IPS-NIHi7 (cell line): ENCODE measurements at regions not wholly inside any gene's neighbourhood (a gene's known extent, or its start where the extent isn't known, plus 50 kb on each side); places are given as distances from the start of the nearest gene placed in this dataset.

Source experiments
- DNase-seq: peaks from one replicate; pipeline ENCODE4 v3.0.0; 2012; ENCODE audit warnings: mixed read lengths; ENCODE audit errors: extremely low spot score

DNA sequence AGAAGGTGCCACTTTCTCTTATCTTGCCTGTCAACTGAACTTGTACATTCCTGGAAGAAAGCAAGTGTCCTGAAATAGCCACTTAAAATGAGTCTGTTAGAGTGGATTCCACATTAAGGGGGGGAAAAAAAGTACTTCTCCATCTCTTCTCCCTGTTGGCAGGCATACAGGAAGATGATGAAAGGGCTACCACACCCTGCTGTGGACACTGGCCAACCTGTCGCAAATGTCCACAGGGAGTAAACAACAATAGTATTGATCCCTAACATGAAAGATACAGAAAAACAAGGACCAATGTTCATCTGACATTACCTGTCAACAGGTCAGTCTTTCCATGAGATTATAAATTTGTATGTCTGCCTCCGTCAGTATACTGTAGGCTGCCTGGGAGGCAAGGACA is 265.1 kb upstream of the MAP3K1 start:
- DNase-seq: no peak

DNA sequence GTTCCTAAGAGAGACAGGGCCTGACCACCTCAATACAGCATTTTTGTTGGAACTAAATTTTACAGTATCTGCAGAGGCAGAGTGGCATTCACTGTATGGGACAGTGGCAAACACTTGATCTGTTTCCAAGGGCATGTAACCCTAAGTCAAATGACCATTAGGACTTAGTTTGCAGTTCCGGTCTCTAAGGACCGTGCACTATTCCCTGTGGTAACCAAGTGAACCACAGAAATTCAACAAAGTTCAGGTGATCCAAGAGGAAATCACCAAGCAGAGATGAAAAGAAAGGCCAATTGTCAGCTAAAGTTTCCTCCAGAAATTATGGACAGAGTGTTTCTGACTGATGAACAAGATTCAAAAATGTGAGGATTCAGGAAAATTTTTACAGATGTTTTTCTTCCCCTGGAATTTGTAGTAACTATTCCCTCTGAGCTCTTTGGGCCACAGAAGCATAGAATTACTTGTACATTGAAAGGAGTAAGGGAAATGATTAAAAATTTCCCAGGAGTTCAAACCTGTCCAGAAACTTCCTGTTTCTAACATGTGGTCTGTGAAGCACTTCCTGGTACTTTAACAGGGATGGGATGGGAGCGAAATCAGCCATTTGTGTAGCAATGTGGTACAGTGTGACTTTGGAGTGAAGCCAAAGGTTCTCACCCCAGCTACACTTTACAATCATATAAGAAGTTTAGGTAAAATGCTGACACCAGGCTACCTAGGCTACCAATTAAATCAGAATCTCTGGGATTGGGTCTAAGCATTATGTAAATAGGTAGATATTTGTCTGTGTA is 266.1 kb upstream of the MAP3K1 start:
- no peak for DNase-seq

DNA sequence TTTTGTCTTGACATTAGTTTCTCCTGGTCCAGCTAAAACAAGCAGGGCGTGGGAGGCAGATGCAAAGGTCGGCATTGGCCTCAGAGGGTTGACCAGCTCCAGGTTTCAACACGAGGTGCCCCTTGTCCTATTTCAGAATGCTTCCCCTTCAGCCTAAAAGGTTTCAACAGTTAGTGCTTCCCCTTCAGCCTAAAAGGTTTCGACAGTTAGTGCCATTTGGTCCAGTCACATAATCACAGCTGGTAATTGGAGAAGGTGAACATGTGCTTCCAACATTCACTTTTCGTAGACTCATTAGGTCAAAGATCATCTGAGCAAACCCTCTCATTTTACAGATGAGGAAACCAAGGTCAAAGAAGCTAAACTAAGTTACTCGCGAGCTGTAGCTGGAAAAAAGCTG is 270.3 kb upstream of the MAP3K1 start:
- DNase-seq: no peak

DNA sequence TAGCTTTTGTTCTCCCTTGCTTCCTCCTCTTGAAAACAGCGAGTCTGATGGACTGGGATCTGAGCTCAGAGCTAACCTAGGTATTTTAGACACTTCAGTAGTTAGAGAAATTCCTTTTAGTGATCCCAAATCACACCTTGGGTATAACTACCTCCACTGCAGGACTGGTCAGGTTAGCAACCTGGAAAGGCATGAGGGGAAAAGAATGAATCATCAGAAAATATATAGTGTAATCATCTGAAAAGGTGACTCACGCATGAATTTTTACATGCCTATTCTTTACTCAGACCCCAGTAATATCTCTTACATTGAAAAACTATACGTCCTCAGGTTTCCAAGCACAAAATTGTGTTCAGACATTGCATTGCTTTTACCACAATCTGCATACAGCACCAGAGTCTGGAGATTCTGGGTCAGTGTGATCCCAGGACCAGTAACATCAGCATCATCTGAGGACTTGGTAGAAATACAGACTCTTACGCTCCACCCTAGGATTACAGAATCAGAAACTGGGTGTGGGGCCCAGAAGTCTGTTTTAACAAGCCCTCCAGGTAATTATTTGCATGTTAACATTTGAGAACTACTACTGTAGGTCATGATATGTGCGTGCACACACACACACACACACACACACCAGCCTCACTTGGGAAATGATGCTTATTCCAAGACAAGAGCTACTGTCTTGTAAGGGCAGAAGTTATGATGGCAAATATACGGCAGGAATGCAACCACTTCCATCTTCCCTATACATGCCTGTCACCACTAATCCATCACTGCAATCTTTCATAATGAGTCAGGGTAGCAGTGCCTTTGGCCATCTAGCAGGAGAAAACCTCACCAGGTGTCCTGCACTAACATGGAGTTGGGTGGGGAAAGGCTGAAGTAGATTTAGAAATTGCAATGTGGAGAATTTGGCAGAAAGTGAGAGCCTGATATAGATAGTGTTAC is 271.6 kb upstream of the MAP3K1 start:
- DNase-seq: no peak

DNA sequence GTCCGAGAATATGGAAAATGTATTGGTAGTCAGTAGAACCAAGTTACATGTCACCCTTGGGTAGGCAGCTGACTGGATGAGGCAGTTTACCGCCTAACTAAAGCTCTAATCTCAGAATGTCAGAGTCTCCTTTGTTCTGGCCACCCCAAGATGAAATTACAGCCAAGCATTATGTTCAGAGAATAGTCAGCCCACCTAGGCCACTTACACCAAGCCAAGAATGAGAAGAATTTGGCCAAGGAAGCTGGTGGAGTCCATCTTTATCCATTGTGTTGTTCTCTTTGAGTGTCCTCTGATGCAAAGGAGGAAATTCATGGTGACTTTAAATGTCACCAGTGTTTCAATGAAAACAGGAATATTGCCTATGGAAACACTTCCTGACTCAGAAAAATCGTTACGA is 275.1 kb upstream of the MAP3K1 start:
- no peak for DNase-seq

DNA sequence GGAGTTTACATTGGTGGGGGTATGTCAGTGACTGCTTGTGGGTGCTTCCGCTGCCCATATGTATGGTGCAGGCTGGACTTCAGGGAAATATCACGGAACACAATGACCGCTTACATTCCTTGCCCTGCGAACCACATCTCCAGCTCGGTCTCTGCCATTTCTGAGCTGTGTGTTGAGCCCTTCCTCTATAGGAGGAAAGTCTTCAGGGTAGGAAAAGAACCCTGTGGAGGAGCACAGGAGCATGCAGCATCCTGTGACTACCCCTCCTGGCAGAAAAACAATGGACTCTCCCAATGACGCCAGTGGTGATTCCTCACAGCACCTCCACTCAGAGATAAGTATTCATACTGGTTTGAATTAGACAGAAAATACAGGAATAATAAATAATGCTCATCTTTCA is 276.8 kb upstream of the MAP3K1 start:
- no peak for DNase-seq

DNA sequence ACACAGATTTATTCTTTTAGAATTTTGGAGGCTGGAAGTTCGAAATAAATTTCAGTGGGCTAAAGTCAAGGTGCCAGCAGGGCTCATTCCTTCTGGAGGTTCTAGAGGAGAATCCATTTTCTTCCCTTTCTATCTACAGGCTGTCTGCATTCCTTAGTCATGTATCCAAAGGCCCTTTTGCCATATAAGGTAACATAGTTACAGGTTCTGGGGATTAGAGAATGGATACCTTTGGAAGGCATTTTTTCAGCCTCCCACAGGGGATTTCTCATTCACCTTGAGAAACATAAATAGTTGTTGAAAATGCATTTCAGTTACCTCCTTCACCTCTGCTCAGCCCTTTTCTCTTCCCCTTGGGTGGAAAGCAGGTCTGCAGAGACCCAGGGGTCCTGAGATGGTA is 280.0 kb upstream of the MAP3K1 start:
- DNase-seq: peak; percentile 28

DNA sequence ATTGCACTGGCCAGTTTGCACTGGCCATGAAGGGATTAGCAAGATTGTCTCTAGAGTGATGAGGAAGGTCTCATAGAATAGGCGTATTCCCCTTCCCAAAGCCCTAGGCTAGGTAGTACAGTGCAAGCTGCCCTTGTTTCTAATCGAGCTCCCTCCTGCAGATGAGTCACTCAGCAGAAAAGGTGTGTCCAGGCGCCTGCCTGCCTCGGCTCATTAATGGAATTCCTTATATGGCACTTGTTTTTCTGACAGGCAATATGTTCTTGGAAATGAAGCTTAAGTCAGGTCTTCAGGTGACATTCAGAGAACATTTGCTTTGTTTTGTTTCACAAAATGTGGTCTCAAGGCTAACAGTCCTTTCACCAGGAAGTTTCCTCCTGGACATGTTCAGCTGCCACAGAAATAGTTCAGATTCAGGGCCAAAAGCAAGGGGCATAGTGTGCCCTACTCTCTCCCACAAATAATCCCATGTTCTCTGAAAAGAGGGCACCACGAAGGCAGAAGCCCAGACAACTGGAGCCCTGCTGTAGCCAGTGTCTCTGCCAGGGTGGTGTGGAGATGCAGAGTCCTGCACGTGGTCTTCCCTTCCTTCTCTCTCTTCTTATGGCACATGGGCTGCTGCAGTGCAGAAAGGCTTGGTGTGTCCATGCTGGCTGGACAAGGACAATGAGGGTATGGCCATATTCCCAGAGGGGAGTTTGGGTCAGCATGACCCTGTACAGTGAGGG is 281.1 kb upstream of the MAP3K1 start:
- DNase-seq: peak; percentile 38

DNA sequence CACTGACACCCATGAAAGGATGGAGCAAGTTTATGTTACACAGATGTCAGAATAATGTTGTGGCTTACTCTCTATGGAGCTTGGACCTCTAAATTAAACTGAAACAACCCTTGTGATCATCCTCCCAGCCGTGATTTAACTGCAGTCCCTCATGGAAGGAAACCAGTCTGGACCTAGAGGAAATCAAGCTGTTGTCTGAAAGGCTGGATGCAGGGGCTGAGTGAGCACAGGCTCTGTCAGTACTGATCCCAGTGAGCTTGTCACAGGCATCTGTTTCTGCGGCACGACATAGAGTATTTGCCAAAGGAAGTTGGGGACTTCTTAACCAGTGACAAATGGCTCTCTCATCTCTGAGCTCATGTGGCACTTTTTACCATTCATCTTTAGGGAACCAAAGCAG is 282.9 kb upstream of the MAP3K1 start:
- no peak for DNase-seq

DNA sequence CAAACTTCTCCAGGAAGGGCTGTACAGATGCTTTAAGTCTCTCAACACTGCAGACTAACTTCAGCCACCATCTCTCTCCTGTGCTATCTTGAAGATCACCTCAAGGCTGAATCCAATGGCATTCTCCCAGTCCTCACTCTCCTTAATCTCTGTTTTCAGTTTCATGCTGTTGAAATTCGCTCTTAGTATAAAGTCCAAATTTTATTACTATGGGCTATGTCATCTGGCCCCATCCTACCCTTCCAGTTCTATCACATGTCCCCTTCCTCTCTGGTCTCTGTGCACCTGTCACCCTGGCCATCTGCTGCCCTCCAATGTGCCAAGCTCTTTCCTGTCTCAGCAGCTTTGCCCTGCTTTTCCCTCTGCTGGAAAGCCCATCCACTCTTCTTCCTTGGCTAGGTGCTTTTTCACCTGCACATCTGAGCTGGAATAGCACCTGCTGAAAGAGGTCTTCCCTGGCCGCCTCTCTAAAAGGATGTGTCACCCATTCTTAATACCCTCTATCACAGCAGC is 284.7 kb upstream of the MAP3K1 start:
- DNase-seq: no peak

DNA sequence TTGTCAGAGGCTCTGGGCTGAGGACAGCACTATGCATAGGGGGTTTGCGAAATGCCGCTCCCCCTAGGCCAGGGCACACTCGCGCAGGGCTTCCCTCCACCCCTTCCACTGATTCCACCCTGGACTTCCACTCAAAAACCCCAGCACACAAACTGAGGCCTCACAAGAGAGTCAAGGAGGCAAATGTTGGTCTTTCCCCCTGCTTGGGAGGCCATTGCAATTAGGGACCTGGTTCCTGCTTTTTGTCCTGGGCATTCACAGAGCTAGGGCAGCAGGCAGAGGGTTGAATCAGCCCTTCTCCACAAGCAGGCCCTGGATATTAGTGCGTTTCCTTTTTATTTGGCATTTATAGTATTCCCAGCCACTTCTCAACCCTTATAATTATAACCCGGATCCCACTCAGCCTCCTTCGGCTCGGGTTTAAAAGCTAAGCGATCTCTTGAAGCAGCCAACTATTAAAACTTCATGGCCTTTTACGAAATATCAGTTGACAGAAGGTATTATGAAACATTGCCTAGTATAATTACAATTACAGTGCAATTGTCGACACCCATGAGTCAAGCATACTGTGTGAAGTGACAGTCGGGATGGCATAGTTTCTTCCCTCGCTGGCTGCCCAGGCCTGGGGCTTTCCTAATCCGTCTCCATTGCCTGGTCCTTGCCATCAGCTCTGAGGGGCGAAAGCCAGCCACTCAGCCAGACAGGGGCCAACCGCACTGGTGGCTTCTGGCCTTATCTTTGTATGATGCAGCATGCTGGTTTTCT is 285.5 kb upstream of the MAP3K1 start:
- DNase-seq: no peak

DNA sequence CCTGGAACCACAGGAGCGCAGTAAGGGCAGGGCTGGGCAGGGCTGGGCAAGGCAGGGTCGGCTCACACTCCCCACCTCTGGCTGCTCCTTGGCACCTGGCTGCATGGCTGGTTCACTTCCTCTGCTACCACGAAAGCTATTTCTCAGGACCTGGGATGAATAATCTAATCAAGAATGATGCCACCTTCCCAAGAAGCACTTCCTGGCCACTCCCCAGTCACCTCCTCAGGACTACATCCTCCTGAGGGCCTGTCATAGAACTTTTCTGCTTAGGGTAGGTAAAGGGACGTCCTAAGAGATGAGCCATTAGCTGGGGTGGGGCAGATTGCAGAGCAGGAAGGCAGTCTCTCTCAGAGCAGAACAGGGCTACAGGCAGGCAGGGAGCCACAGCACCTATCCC is 288.2 kb upstream of the MAP3K1 start:
- DNase-seq: no peak

DNA sequence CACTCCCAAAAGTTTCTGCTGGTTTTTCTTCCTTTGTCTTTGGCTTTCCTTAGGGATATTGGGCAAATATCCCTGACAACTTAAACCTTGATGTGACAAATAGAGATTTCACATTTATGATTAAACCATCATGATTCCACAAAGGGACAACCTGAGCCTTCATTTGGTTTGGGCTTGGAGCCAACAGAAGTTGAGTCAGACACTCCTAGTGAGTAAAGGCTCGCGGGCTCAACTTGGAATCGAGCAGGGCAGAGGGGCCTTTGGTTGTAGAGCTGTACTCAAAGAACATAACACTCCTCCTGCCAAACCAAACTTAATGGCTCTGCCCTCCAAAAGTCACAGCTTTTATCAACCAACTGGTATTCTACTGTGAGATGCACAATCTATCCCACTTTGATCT is 290.2 kb upstream of the MAP3K1 start:
- no peak for DNase-seq

DNA sequence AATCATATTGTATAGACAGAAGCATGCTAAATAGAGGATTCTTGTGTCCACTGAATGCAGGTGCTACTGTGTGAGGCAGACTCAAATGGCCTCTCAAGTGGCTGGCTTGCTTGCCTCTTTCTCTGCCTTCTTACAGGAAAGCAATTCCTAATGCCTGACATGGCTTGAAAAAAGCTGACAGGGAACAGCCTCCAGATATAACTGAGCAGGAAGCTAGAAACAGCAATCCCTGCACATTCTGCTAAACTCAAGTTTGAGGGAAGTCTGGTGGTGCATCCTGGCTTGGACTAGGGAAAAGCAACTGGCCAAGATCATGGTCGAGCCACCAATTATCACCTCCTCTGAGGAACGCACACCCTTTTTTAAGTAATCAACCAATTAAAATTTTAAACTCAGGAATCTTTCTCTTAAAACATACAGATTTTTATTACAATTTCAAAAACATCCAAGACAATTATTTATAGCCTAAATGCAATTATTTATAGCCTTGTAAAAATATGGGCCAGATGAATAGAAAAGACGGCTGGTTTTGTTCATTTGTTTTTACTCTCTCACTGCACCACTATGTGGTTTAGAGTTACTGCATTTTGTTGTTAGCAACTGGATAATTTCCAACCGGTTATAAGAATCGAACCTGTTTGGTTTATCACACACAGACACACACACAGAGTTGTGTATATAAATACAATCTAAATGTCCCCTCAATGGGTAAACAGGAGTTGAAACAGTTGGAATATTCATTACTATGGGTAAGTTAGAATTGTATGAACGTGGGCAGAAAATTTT is 290.9 kb upstream of the ANKRD55 start:
- DNase-seq: no peak

DNA sequence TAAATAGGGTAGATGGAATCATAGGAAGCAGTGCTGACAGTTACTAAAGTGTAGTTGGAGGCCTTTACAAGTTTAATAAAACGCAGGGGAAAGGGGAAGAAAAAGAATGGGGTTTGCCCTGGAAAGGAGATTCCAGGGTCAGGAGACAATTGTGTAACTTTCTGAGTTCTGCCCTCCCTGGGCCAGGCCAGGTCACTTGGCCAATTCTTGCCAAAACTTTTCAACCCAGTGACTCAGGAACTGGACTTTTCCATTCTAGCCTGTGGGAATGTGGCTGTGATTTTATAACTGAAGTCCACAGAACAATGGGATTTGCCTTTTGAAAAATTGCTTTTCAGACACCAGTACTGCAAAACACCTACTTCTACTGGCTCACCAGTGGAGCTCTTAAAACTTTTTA is 289.8 kb upstream of the ANKRD55 start:
- DNase-seq: no peak

DNA sequence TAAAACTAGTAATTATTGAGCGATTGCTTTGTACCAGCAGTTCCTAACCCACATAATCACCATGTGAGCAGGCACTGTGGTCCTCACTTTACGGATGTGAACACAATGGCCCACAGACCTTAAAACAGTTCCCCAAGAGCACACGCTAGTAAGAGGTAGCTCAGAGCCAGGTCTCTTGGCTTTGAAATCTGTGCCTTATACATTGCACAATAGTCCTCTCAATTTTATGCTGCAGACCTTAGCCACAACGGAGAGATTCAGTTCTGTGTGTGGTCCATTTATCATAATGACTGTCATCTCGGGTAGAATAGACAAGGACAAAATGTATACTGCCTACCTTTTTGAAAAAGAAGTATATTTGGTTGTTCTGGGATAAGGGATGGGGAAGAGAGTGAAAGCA is 289.0 kb upstream of the ANKRD55 start:
- no peak for DNase-seq

DNA sequence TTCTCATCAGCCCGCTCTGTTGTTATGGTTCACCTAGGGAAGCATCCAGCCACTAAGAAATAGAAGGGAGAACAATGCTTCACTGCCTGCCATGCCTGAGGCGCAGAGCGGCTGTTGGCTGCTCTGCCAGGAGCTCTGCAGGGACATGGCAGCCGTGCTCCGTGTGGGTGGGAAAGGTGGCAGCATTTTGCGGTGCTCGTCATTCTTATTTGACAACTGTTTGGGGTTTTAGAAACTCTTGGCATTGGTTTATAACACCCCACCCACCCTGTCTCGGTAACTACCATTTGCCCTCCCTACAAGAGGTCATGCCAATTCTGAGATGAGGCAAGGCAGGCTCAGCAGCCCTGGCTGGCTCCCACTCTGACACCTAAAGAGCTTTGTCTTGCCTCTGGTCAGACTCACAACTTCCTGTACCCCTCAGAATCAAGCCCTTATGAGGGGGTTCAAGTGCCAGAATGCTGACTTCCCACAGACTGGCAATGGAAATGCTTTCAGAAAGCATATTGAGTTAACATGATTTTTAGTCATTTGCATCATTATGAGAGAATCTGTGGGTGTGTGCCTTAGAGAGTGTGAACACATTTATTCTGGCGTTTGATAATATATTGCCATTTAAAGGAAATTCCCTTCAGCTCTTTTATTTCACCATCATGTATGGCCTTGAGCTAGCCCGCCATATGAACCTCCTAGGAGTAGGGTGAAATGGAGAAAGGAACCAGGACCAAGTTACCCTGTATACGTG is 288.0 kb upstream of the ANKRD55 start:
- DNase-seq: no peak

DNA sequence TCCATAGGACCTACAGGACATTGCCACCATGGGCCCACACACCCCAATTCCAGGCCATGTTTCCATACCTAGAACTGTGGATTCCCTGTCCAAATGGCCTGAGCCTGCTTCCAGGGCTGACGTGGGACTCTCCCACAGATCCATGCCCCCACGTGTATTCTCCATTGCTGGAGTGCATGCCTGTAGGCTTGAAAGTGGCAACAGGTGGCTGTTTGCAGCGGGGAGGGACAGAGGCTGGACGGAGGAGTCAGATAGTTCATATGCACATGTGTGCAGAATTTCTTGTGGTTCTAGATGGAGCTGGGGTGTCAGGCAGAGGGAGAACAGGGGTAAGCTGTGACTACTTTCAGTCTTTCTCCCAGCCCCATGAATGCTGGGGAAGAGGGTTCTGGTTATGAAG is 285.7 kb upstream of the ANKRD55 start:
- no peak for DNase-seq

DNA sequence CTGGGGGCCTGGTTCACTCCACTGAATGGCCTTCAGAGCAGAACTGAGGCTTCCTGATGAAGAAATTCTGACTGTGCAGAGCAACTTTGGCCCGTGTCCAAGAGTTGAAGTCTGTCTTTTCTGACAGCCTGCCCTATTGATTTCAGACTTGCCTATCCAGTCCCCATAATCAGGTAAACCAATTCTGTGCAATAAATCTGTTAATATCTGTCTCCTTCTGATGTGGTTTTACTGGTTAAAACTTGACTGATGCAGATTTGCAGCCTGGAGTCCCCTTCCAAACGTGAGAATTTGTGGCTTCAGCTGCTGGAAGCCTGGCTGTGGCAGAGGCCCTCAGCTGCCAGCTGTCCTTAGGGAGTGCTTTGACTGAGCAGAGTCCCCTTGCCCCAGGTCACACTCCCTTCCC is 283.9 kb upstream of the ANKRD55 start:
- DNase-seq: no peak

DNA sequence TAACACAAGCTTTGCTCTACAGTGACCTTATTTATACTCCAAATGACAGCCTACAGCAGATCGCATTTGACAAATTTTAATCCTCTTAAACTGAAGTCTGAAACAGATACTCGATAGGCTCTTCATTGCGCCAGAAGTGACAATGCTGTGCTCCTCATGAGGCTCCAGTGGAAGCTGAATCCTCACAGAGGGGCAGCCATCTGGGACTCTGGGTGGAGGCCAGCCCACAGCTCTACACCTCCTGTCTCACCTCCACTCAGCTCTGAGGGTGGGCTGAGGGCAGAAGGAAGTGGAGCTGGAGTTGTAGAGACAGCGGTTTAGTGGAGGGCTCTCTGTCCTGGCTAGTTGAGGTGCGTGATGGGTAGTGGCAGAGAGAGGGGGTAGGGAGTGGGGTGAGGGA is 283.3 kb upstream of the ANKRD55 start:
- no peak for DNase-seq
